ENCODE measurements at regions not wholly inside any gene's neighbourhood (a gene's known extent, or its start where the extent isn't known, plus 50 kb on each side); places are given as distances from the start of the nearest gene placed in this dataset.
"Not testable (repeated sequence)": the region's sequence is repeated elsewhere in the genome, so short reads cannot be mapped to it uniquely, and the experiment has no call there.

DNA sequence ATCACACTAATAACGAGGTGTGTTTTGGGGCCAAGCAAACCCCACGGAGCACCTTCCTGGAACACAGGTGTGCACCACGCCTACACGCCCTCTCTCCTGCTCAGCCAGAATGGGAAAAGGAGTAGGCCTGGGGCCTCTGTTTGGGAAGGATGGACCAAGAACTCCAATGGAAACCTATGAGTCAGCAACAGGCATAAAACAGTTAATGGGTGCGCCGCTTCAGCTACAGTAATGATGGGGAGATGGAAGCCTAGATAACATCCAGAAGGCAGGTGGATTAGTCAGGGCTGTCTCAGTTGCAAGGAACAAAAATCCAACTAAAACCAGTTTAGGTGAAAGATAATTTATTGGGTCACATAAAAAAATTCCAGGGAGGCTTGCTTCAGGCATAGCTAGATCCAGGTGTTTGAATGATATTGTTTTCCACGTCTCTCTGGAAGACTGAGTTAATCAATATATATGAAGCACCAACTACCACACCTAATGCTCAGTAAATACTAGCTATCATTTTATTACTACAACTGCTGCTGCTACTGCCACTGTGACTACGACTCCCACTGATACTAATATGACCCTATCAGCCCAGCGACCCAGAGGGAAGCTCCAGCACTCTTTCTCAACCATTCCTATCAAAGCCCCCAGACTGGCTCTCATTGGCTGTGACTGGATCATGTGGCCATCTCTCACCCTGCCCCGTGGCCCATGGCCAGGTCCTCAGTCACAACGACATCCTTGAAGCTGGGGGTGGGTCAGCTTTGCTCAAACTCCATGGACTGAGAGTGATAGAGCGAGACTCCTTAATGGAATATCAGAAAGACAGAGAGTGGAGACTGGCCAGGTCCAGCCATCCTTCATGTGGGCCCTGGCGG, 155.2 kb upstream of the PTPN1 start:
- in situ Hi-C loops (cut with MboI; ENCODE audit: low sequenced_read_pairs) = no loop called here

DNA sequence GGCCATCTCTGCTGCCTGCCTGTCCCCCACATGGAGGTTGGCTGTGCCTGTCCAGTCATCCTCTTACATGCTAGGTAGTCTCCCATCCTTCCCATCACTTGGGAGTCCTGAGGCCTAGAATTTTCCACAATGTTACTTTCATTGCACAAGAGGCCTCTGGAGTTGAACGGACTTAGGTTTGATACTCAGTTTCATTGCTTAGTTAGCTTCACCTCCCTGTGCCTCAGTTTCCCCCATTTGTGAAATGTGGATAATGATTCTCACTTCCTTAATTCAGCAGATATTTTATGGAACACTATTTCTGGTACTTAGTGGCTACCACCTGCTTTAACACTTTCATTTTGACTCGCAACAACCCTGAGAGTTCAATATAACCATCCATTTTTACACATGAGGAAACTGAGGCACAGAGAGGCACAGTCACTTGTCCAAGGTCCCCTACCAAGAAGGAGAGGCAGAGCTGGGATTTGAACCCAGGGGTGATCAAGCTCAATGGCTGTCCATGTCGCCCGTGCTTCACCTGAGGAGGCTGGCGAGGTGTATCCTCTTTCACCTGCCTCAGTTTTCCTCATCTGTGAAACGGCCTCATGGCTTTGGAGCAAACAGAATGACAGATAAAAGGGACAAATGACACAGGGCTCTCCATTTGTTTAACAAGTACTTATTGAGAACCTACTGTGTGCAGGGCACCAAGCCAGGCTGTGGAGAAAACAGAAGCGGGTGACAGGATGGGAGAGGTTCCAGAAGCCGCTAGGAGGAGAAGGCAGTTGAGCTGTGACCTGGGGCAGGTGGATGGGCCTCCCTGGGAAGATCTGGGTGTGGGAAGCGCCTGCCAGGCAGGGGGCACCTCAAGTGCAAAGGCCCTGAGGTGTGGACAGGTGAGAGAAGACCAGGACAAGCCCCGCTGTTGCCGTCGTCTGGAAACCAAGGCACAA, 154.3 kb upstream of the PTPN1 start:
- in situ Hi-C loops (cut with MboI; ENCODE audit: low sequenced_read_pairs) = no loop called here

DNA sequence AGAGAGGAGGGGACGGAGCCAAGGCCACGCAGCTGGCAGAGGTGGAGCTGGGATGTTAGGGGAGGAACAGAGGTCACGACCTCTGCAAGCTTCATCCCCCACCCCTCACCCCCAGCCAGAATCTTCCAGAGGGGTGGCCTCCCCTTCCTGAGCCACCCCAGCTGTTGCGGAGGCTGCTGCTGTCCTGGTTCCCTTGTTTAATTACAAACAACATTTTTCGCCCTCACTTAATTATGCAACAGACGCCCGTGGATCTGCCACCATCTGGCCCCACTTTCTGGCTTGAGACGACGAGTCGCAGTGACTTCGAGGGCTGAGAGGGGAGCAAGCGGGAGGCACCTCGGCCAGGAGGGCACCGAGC, 153.7 kb upstream of the PTPN1 start:
- in situ Hi-C loops (cut with MboI; ENCODE audit: low sequenced_read_pairs) = no loop called here

DNA sequence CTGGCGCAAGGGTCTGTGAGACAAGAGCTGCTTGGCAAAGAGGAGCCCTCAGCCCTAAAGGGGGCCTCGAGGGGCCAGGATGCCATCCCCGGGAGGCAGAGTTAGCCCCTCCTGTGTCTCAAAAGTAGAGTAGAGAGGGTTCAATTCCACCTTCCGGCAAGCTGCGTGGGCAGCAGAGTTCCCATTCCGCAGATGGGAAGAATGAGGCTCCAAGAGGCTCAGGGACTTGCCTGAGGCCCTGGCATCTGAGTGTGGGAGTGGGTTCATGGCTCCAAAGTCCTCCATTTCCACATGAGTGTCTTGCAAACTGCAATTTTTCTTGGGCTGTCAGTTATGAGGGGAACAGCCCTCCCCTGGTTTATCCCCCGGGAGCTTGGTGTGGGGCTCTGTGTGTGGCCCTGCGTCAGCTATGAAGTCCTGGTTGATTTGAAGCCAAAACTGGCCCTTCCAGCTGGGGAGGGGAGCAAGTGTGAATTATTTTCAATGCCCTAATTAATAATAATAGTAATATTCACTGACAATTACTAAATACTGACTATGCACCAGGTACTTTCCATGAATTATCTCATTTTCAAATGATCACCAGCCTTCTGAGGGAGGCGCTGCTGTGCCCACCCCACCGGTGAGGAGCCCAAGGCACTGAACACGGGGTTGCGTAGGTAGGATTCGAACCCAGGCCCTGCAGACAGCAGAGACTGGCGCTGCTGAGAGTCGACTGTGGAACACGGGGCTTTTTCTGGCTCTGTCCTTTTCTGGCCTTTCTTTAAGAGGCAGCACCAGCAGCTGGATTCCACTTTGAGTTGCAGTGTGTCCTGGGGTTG, 153.0 kb upstream of the PTPN1 start:
- in situ Hi-C loops (cut with MboI; ENCODE audit: low sequenced_read_pairs) = no loop called here

DNA sequence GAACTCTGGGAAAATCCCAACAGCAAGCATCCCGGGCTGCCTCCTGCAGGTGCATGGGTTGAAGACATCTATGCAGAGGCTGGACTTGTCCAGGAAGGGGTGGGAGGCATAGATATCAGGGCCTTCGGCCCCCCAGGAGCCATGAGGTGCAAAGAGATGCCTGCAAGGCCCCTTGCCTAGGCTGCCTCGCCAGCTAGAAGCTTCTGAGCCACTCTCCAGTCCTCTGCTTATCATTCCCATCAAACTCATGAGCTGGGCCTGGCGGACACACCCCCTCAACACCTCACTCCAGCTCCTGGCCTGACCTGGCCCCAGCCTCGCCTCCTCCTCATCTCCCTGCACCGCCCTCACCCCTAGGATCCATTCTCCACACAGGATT, 152.4 kb upstream of the PTPN1 start:
- in situ Hi-C loops (cut with MboI; ENCODE audit: low sequenced_read_pairs) = no loop called here

DNA sequence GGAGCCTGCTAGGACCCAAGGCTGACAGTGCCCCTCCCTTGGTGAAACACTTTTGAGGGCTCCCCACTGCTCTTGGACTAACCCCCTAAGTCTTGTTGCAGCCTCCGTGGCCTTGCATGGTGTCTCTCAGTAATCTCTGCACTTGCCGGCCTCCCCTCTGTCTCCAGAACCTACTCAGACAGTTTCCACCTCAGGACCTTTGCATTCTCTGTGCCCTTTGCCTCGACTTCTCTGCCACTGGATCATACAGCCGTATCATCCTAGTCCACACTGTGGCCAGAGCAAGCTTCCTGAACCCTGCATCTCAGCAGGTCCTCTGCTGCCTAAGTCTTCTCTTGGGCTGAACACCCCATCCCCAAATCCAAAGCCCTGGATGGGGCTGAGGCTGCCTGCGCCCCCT, 152.0 kb upstream of the PTPN1 start:
- in situ Hi-C loops (cut with MboI; ENCODE audit: low sequenced_read_pairs) = no loop called here

DNA sequence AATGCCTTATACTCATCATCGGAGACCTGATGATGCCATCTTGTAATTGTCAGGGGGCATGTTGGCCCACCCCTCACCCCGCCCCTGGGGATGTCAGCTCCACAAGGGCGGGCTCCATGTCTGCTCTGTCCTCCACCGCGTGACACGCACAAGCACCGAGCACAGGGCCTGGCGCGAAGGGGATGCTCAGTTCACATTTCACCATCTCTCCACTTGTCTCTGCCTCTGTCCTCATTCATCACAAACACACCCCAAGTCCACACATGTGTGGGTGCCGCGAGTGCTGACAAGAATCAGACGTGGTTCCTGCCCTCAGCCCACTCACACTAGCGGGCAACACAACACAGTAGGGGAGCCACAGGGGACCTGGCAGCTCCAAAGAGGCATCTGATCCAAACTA, 151.2 kb upstream of the PTPN1 start:
- in situ Hi-C loops (cut with MboI; ENCODE audit: low sequenced_read_pairs) = no loop called here

DNA sequence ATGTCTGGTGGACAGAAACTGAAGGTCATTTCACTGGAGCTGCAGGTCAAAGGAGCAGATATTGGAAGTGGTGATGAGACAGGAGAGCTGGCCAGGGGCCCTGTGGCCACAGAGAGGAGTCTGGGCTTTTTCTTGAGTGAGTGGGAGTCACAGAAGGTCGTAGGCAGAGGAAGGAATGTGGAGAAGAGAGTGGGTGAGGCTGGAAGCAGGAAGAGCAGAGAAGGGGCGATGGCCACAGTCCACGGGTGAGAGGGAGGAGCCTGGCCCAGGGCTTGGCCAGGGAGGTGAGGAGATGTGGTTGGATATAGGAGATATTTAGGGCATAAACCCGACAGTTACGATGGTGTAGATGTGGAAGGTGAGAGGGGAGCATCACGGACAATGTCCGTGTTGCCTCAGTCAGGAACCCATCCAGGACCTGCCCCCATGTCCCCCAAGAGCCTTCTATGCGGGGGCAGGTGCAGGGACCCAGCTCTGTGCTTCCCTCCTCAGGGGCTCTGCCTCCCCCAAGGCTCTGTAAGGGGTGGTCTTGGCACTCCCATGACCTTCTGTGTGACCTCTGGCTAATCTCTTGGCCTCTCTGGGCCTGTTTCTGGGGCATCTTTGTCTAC, 150.5 kb upstream of the PTPN1 start:
- in situ Hi-C loops (cut with MboI; ENCODE audit: low sequenced_read_pairs) = no loop called here

DNA sequence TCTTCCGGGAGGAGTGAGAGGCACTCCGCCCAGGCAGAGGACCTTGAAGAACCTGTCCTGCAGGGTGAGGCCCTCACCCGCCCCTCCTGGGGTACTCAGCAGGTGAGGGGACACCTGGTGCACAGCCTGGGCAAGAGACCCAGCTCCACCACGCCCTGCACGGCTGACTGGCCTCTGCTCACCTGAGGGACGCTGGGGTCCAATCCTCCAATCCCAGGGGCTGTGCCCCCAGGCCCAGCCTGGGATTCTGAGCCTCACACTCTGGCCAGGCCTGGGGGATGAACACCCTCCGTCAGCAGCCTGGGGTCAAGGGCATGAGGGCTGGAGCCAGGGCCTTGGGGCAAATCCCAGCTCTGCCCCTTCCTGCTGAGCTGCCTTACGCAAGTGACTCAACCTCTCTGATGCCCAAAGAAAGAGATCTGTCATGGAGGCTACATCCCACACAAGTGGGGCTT, 149.9 kb upstream of the PTPN1 start:
- in situ Hi-C loops (cut with MboI; ENCODE audit: low sequenced_read_pairs) = no loop called here

DNA sequence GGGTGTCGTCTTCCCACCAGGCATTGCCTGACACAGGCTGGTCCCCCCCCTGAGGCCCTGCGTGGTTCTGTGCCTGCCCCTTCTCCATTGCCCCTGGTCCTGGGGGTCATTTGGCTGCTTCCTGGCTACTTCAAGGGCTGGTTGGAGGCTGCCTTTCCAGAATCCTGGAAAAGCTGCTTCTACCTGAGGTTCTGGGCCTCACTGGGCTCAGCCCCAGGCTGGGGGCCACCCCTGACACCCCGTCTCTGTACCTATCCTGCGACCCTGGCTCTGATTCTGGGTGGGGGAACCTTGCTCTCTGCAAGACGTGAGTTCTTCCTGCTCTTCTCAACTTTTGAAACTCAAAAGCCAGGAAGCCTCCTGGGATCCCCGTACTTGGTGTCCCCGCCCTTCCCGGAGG, 149.3 kb upstream of the PTPN1 start:
- in situ Hi-C loops (cut with MboI; ENCODE audit: low sequenced_read_pairs) = no loop called here

DNA sequence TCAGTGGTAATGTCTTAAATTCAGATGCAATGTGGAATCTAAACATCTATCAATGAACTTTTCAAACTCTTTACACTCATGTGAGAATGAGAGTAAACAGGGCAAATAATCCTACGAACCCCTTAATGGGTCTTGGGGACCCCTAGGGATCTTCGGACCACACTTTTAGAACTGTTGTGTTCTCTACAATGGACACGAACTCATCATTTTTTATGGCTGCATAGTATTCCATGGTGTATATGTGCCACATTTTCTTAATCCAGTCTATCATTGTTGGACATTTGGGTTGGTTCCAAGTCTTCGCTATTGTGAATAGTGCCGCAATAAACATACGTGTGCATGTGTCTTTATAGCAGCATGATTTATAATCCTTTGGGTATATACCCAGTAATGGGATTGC, 148.0 kb upstream of the PTPN1 start:
- in situ Hi-C loops (cut with MboI; ENCODE audit: low sequenced_read_pairs) = not testable (repeated sequence)

DNA sequence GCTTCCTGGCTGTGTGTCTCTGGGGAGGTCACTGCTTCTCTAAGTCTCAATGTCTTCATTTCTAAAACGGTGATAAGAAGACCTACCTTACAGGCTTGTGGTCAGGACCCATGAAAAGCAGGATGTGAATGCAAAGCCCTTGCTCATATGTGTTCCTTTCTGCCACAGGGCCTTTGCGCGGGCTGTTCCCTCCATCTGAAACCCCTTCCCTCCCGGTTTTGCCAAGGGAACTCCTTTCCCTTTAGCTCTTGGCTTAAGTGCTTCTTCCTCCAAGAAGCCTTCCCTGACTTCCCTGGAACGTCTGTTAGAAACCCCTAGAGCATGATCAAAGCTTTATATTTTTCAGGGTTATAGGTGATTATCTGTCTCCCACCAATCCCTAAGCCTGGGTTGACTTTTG, 147.2 kb upstream of the PTPN1 start:
- in situ Hi-C loops (cut with MboI; ENCODE audit: low sequenced_read_pairs) = no loop called here

DNA sequence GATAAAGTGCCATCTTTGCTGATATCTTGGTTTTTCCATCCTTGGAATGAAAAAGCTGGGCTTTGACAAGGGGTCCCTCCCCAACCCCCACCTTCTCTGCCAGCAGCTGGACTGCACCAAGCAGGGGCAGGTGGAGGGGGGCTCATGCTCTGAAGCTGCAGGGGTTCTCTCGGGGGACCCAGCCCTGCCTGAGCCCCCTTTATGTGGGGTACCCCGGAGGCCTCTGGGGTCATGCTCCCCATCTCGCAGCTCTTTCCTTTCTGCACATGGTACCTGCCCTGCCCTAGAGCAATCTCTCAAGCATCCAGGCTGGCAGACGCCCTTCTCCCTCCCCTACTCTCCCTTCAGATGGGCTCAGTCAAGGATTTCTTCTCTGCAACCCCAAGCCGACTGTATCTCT, 146.7 kb upstream of the PTPN1 start:
- in situ Hi-C loops (cut with MboI; ENCODE audit: low sequenced_read_pairs) = no loop called here

DNA sequence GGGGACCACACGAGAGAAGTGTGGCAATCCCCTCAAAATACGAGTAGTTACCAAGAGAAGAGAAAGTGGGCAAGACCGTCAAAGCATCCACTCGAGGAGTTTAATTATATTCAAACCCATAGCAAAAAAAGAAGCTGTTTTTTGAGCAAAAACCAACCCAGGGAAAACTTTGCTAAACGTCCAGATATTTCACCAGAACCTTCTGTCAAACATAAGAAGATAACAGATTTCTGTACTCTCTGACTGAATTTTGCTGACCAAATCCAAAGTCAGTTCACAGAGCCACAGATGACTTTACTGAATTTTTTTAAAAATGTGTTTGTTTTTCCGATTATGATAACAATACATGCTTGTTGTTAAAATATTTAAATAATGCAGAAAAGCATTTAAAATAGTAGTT, 145.6 kb upstream of the PTPN1 start:
- in situ Hi-C loops (cut with MboI; ENCODE audit: low sequenced_read_pairs) = no loop called here

DNA sequence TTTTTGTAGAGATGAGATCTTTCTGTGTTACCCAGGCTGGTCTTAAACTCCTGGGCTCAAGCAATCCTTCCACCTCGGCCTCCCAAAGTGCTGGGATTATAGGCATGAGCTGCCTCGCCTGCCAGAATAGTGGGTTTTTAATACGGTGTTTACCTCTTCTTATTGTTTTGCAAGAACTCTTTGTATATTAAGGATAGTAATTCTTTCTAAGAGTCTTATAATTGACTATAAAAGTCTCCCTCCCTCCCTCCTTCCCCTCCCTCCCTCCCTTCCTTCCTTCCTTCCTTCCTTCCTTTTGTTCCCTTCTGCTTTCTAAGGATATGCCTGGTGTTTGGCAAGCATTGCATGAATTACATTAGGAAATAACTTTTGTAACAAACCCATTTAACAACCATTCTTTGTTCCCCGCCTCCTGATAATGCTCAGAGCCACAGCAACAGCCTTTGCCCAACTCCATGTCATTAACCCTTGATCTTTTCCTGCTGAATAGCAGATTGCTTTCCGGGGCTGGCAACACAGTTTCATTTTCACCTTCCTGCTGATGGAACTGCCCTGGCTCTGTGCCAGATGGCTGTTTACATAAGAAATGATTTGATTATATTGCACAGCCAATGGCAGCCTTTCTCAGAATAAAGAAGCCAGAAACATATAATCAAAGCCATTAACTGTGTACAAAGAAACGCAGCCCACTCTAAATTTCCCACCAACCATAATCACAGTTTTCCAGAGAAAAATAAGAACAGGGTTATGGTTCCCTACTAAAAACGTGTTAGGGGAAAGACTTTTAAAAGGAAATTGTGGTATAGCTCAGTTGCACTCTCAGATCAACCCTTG, 143.7 kb upstream of the PTPN1 start:
- in situ Hi-C loops (cut with MboI; ENCODE audit: low sequenced_read_pairs) = no loop called here

DNA sequence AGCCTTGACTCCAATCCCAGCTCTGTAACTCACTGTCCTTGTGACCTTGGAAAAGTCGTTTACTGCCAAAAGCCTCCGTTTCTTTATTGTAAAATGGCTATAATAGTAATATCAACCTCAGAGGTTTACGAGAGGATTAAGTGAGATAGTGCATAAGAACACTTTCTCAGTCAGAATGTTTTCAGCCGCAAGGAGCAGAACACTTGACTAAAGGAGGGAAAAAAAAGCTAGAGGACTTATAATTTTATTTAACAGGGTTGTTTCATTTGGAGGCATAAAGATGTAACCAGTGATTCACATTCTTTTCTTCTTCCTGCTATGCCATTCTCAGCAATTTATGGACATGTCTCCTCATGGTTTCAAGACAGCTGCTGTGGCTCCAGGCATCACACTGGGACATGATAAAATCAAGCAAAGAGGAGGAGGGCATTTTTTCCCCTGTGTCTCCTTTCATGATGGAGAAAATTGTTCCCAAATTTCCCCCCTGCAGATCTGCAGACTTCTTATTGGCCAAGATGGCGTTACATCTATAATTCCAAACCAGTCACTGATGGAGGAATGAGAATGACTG, 143.0 kb upstream of the PTPN1 start:
- in situ Hi-C loops (cut with MboI; ENCODE audit: low sequenced_read_pairs) = no loop called here

DNA sequence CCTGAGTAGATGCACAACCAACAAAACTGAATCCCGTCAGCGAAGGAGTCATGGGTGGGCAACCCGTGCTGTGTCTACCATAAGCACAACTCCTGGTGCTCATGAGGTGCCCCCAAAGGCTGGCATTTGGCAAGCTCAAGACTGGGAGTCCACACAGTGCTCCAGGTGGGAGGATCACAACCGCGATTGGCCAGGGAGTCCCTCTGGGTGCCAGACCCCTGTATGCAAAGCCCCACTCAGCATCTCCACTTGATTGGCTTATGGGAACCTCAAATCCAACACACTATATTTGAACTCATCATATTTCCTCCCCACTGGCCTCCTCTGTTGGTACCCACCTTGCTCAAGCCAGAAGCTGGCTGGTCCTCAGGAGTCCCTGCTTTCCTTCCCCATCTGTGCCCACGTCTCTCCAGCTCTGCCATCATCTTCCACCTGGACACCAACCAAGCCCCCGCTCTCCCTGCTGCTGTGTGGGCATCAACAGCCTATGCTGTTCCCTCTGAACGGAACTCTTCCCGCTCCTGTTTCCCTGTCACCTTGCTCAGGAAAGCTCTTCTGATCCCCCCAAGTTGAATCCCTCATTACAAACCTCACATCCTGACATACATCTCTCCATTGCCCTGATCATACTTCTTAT, 142.3 kb upstream of the PTPN1 start:
- in situ Hi-C loops (cut with MboI; ENCODE audit: low sequenced_read_pairs) = no loop called here

DNA sequence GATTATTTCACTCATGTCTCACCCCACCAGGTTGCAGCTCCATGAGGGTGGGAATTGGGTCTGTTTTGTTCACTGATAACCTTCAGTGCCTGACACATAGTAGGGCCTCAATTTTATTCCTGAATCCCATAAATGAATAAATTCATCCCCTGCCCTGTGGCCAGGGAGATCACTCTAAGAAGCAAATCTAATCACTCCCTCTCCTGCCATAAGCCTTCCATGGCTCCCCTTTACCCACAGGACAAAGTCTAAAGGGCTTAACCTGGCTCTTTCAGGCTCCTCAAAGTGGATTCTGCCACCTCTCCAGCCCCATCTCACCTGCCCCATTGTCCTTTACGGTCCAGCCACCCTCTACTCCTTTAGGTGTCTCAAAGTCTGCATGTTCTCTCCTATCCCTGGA, 141.8 kb upstream of the PTPN1 start:
- in situ Hi-C loops (cut with MboI; ENCODE audit: low sequenced_read_pairs) = no loop called here

DNA sequence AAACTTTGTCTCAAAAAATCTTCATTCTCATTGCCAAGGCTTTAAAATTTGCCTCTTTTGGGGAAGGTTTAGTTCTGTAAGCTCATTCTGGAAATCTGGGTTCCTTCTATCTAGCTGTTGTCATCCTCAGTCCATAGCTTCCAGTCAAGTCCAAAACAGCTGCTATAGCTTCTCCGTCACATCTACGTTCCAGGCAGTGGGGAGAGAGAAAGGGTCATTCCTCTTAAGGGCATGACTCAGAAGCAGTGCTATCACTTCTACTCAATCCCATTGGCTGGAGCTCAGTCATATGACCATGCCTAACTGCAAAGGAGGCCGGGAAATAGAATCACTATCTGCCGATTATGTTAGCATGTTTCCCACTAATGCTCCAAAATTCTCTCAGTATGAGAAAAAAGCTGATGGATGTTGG, 141.4 kb upstream of the PTPN1 start:
- in situ Hi-C loops (cut with MboI; ENCODE audit: low sequenced_read_pairs) = no loop called here

All from HL-60/S4 treated with phorbol 12-myristate 13-acetate at 8.2 ng/mL for 4 days and 3 days (cell line).